Mammary epithelial cell (primary cell): ENCODE measurements at regions not wholly inside any gene's neighbourhood (a gene's known extent, or its start where the extent isn't known, plus 50 kb on each side); places are given as distances from the start of the nearest gene placed in this dataset.
"Not testable (repeated sequence)": the region's sequence is repeated elsewhere in the genome, so short reads cannot be mapped to it uniquely, and the experiment has no call there.

Experiments used
- CTCF ChIP-seq, 2 donors: IDR thresholded peaks in 1 of 2; conservative IDR thresholded peaks in 1 of 2; 2 replicates each; pipeline ENCODE4 v1.5.1; 2011 to 2012; ENCODE audit warnings: inconsistent platforms in 2 of 2, low read length in 2 of 2, mild to moderate bottlenecking in 2 of 2, control low read depth in 1 of 2, low read depth in 1 of 2; ENCODE audit not compliant: insufficient read depth in 1 of 2; ENCODE audit errors: extremely low read depth in 1 of 2
- EZH2 ChIP-seq: IDR thresholded peaks from 2 replicates; pipeline ENCODE4 v1.6.1; 2012; ENCODE audit warnings: low read length, inconsistent platforms, borderline replicate concordance

- TF ChIP-seq CTCF (conservative IDR thresholded peaks at IDR 0.05 in 1 of 2, IDR thresholded peaks at IDR 0.05 in 1 of 2; ENCODE audit: extremely low read depth in 1 of 2, insufficient read depth in 1 of 2, low read depth in 1 of 2, low read length in 2 of 2); EZH2: not testable (repeated sequence)
Measured at GRCh38 chr7:93706162-93706561, 131.6 kb upstream of the CALCR start.
